SK-N-SH (cell line): ENCODE measurements at regions not wholly inside any gene's neighbourhood (a gene's known extent, or its start where the extent isn't known, plus 50 kb on each side); places are given as distances from the start of the nearest gene placed in this dataset.

Experiments
- CTCF ChIA-PET: fragments of 300-600, 350-600 bp; formaldehyde crosslinking; extraction: SDS; loops from one replicate; lab custom pipeline; 2021; lab: Yijun Ruan, JAX
- POLR2A ChIA-PET: fragments of 350-600 bp; sonication (Branson Sonifier 250); formaldehyde crosslinking; extraction: SDS; loops from one replicate; lab custom pipeline; 2020; ENCODE audit warnings: antibody characterized with exemption, inconsistent platforms; lab: Yijun Ruan, JAX
- DNase-seq: peaks from one replicate; pipeline ENCODE4 v3.0.0; 2012
- H2AFZ ChIP-seq: fragments of 200-600 bp; sonication (generic); 2 replicates; pipeline ENCODE4 v1.8.1; 2016; ENCODE audit warnings: antibody characterized with exemption, mild to moderate bottlenecking, low read depth
- H3F3A ChIP-seq: fragments of 200-600 bp; sonication (generic); replicated peaks from 2 replicates; pipeline ENCODE3; 2016; ENCODE audit warnings: antibody characterized with exemption, mild to moderate bottlenecking; ENCODE audit not compliant: insufficient read depth
- H3K27ac ChIP-seq, 2 experiments: fragments of 200-500 bp in 1 of 2; fragments of 200-600 bp in 1 of 2; sonication (Bioruptor generic) in 1 of 2; sonication (generic), shearing (Covaris generic) in 1 of 2; 2 replicates each; pipeline versions ENCODE4 v1.5.1 to v1.6.1; 2014 to 2016; ENCODE audit warnings: low read depth in 2 of 2, inconsistent platforms in 1 of 2, low read length in 1 of 2, mild to moderate bottlenecking in 1 of 2, mixed read lengths in 1 of 2
- H3K27me3 ChIP-seq: fragments of 200-600 bp; sonication (generic), shearing (Covaris generic); 2 replicates; pipeline ENCODE4 v1.6.1; 2016; ENCODE audit warnings: mixed run types; ENCODE audit not compliant: insufficient read depth
- H3K36me3 ChIP-seq, 2 experiments: fragments of 200-500 bp in 1 of 2; fragments of 200-600 bp in 1 of 2; sonication (Bioruptor generic) in 1 of 2; sonication (generic) in 1 of 2; replicated peaks in 1 of 2; 2 replicates each; pipeline versions ENCODE3 to v1.5.1; 2014 to 2016; ENCODE audit warnings: low read length in 1 of 2, mild to moderate bottlenecking in 1 of 2; ENCODE audit not compliant: insufficient read depth in 2 of 2, control insufficient read depth in 1 of 2
- H3K4me1 ChIP-seq, 2 experiments: fragments of 200-500 bp in 1 of 2; fragments of 200-600 bp in 1 of 2; sonication (Bioruptor generic) in 1 of 2; sonication (generic), shearing (Covaris generic) in 1 of 2; 2 replicates each; pipeline versions ENCODE4 v1.5.1 to v1.6.1; 2014 to 2016; ENCODE audit warnings: low read depth in 1 of 2, low read length in 1 of 2, mixed run types in 1 of 2; ENCODE audit not compliant: insufficient read depth in 2 of 2, control insufficient read depth in 1 of 2
- H3K4me2 ChIP-seq: fragments of 200-600 bp; sonication (generic), shearing (Covaris generic); 2 replicates; pipeline ENCODE4 v1.6.1; 2017; ENCODE audit warnings: mixed run types
- H3K4me3 ChIP-seq, 2 experiments: fragments of 200-500 bp in 1 of 2; fragments of 200-600 bp in 1 of 2; sonication (Bioruptor generic) in 1 of 2; sonication (generic), shearing (Covaris generic) in 1 of 2; 2 replicates each; pipeline versions ENCODE4 v1.5.1 to v1.8.1; 2014 to 2016; ENCODE audit warnings: low read depth in 2 of 2, inconsistent platforms in 1 of 2, low read length in 1 of 2, mild to moderate bottlenecking in 1 of 2, mixed read lengths in 1 of 2, moderate library complexity in 1 of 2
- H3K79me2 ChIP-seq: fragments of 200-600 bp; sonication (generic); 2 replicates; pipeline ENCODE4 v1.8.1; 2017; ENCODE audit warnings: mild to moderate bottlenecking; ENCODE audit not compliant: insufficient read depth
- H3K9ac ChIP-seq: fragments of 200-600 bp; sonication (generic); 2 replicates; pipeline ENCODE4 v1.6.1; 2017; ENCODE audit warnings: mixed run types
- H3K9me2 ChIP-seq: fragments of 200-600 bp; sonication (generic); 2 replicates; pipeline ENCODE4 v1.6.1; 2017; ENCODE audit warnings: mixed run types
- H3K9me3 ChIP-seq: fragments of 200-600 bp; sonication (generic); 2 replicates; pipeline ENCODE4 v1.6.1; 2017; ENCODE audit warnings: mixed run types, mild to moderate bottlenecking, moderate library complexity
- H4K20me1 ChIP-seq: fragments of 200-600 bp; sonication (generic); 2 replicates; pipeline ENCODE4 v1.6.1; 2017; ENCODE audit warnings: mild to moderate bottlenecking, mixed run types; ENCODE audit not compliant: insufficient read depth
- CHD2 ChIP-seq: fragments of 150-350 bp; IDR thresholded peaks from 2 replicates; pipeline ENCODE4 v1.6.1; 2018; ENCODE audit warnings: low read length; ENCODE audit not compliant: partially characterized antibody
- CTCF ChIP-seq: fragments of 200-600 bp; sonication (generic); IDR thresholded peaks from 2 replicates; pipeline ENCODE4 v1.6.1; 2017; ENCODE audit warnings: antibody characterized with exemption, mild to moderate bottlenecking, moderate library complexity
- EP300 ChIP-seq, 2 experiments: IDR thresholded peaks; 2 replicates each; pipeline versions ENCODE4 v1.4.0 to v1.6.1; 2012; ENCODE audit warnings: borderline replicate concordance in 1 of 2, low read depth in 1 of 2, low read length in 1 of 2
- EZH2phosphoT487 ChIP-seq: fragments of 200-600 bp; sonication (generic); IDR thresholded peaks from 2 replicates; pipeline ENCODE4 v1.6.1; 2017; ENCODE audit warnings: low read depth, mixed run types, mild to moderate bottlenecking, antibody characterized with exemption, moderate library complexity, borderline replicate concordance
- FOSL2 ChIP-seq: IDR thresholded peaks from 2 replicates; pipeline ENCODE4 v1.4.0; 2012; ENCODE audit warnings: low read depth, mild to moderate bottlenecking, moderate library complexity, borderline replicate concordance
- FOXJ3 ChIP-seq: sonication (generic); formaldehyde crosslinking; IDR thresholded peaks from 2 replicates; pipeline ENCODE4 v1.5.1; 2020; ENCODE audit warnings: mild to moderate bottlenecking, missing genetic modification reagents
- FOXM1 ChIP-seq: IDR thresholded peaks from 2 replicates; pipeline ENCODE4 v1.4.0; 2012; ENCODE audit warnings: low read depth, mild to moderate bottlenecking
- GABPA ChIP-seq: IDR thresholded peaks from 2 replicates; pipeline ENCODE4 v1.4.0; 2012; ENCODE audit warnings: low read depth, mild to moderate bottlenecking
- IRF3 ChIP-seq: fragments of 150-350 bp; IDR thresholded peaks from 2 replicates; pipeline ENCODE4 v1.6.1; 2016; ENCODE audit warnings: mild to moderate bottlenecking, low read depth, low read length
- MEF2A ChIP-seq: IDR thresholded peaks from 2 replicates; pipeline ENCODE4 v1.4.0; 2012; ENCODE audit warnings: low read depth, borderline replicate concordance
- MXI1 ChIP-seq: IDR thresholded peaks from 2 replicates; pipeline ENCODE4 v1.6.1; 2012; ENCODE audit warnings: mild to moderate bottlenecking, low read depth, low read length, improper control_type of control experiment
- NFIC ChIP-seq: IDR thresholded peaks from 2 replicates; pipeline ENCODE4 v1.4.0; 2012; ENCODE audit warnings: borderline replicate concordance
- RAD21 ChIP-seq: IDR thresholded peaks from 2 replicates; pipeline ENCODE4 v1.6.1; 2012; ENCODE audit warnings: mild to moderate bottlenecking, low read length
- RFX5 ChIP-seq: IDR thresholded peaks from 2 replicates; pipeline ENCODE4 v1.6.1; 2012; ENCODE audit warnings: mild to moderate bottlenecking, improper control_type of control experiment, low read length
- SIN3A ChIP-seq: IDR thresholded peaks from 2 replicates; pipeline ENCODE4 v1.6.1; 2012; ENCODE audit warnings: low read depth, mild to moderate bottlenecking, low read length, moderate library complexity, borderline replicate concordance
- TEAD4 ChIP-seq: IDR thresholded peaks from 2 replicates; pipeline ENCODE4 v1.4.0; 2012; ENCODE audit warnings: mild to moderate bottlenecking, borderline replicate concordance; ENCODE audit not compliant: insufficient read depth
- ZBTB33 ChIP-seq: IDR thresholded peaks from 2 replicates; pipeline ENCODE4 v1.4.0; 2012; ENCODE audit warnings: low read depth, borderline replicate concordance
- WGBS: methylation state at CpG from one replicate; pipeline ENCODE4 v1.1.6; 2017; ENCODE audit warnings: low lambda C conversion rate; 5-methylcytosine and 5-hydroxymethylcytosine counted together

GRCh38 chr11:106470230-106470629 is 392.8 kb downstream of the AASDHPPT start:
- Histone ChIP-seq H2AFZ (no peak overlapping the region), H3K9me2 (no peaks in the 10 kb centered on the region), H4K20me1 (no peaks in the 10 kb centered on the region), H3K9me3 (no peaks in the 10 kb centered on the region), H3K4me2 (no peak overlapping the region), H3K79me2 (no peaks in the 10 kb centered on the region), H3F3A (peaks cover 8% of the 10 kb centered on the region), H3K27me3 (no peaks in the 10 kb centered on the region), H3K4me3 (no peak overlapping the region), H3K9ac (no peak overlapping the region), H3K4me1 (peaks cover 0 to 10% of the 10 kb centered on the region in 2 experiments; a peak in 1 of 4 replicates), H3K36me3 (no peaks in the 10 kb centered on the region), H3K27ac (no peak overlapping the region)
- WGBS: 73% methylated on average over 3 of the region's 3 CpGs
- no peak for DNase-seq
- TF ChIP-seq MEF2A: no peak
- TF ChIP-seq MXI1: no peak
- no peak for TF ChIP-seq RFX5
- no peak for TF ChIP-seq CHD2
- no peak for TF ChIP-seq FOXJ3
- no peak for TF ChIP-seq ZBTB33
- no peak for TF ChIP-seq GABPA
- no peak for TF ChIP-seq FOXM1
- no peak for TF ChIP-seq CTCF
- no peak for TF ChIP-seq SIN3A
- TF ChIP-seq EP300 (IDR thresholded peaks at IDR 0.05; ENCODE audit: borderline replicate concordance in 1 of 2, low read depth in 1 of 2, low read length in 1 of 2): no peak
- no peak for TF ChIP-seq EZH2phosphoT487
- no peak for TF ChIP-seq FOSL2
- no peak for TF ChIP-seq RAD21
- no peak for TF ChIP-seq NFIC
- TF ChIP-seq IRF3: no peak
- no peak for TF ChIP-seq TEAD4
- CTCF ChIA-PET: no interaction called here
- POLR2A ChIA-PET: no interaction called here
